Brain microvascular endothelial cell (primary cell): ENCODE measurements at regions not wholly inside any gene's neighbourhood (a gene's known extent, or its start where the extent isn't known, plus 50 kb on each side); places are given as distances from the start of the nearest gene placed in this dataset.
"Not testable (repeated sequence)": the region's sequence is repeated elsewhere in the genome, so short reads cannot be mapped to it uniquely, and the experiment has no call there.

ENCODE experiments used
- DNase-seq: peaks from one replicate; pipeline ENCODE4 v3.0.0-alpha.2; 2020
- H3K27ac ChIP-seq: fragments of 250-450 bp; sonication (Bioruptor Pico); 2 replicates; pipeline ENCODE4 v1.5.1; 2020; ENCODE audit warnings: mild to moderate bottlenecking, moderate library complexity
- H3K27me3 ChIP-seq: fragments of 250-450 bp; sonication (Bioruptor Pico); replicated peaks from 2 replicates; pipeline ENCODE4 v1.5.1; 2020; ENCODE audit warnings: mild to moderate bottlenecking
- H3K36me3 ChIP-seq: fragments of 250-450 bp; sonication (Bioruptor Pico); replicated peaks from 2 replicates; pipeline ENCODE4 v1.5.1; 2020; ENCODE audit warnings: mild to moderate bottlenecking
- H3K4me3 ChIP-seq: 2 replicates; pipeline ENCODE4 v1.5.1; 2011; ENCODE audit warnings: low read depth, mild to moderate bottlenecking, control low read depth, low read length, moderate library complexity
- in situ Hi-C: cut with HindIII; loops from 2 replicates; pipeline ENCODE4 v1.10.0; 2017; ENCODE audit warnings: low sequenced_read_pairs, low pct_ligation_motif_present

- H3K36me3 ChIP-seq, in situ Hi-C loops, DNase-seq, H3K27ac ChIP-seq, H3K4me3 ChIP-seq, H3K27me3 ChIP-seq: not testable (repeated sequence)
Observed at GRCh38 chr9:67175167-67175566, 182.8 kb upstream of the SPATA31A3 start.

DNA sequence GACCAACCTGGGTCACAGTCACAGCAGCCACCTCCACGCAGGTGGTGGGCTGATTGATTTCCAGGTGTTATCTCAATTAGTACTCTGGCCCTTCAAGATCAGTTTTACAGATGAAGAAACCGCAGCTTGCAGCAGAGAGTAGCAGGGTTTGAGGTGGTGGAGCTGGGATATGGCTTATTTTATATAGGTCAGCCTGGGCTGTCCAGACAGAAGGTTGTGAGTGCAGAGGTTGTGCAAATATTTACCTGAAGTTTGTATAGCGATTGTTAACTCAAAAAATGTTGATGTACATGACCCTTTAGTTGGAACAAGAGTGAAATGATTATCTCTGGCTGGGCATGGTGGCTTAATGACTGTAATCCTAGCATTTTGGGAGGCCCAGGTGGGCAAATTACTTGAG lies 179.4 kb upstream of the SPATA31A3 start:
- H3K27ac ChIP-seq, in situ Hi-C loops, DNase-seq, H3K4me3 ChIP-seq, H3K27me3 ChIP-seq, H3K36me3 ChIP-seq: not testable (repeated sequence)

DNA sequence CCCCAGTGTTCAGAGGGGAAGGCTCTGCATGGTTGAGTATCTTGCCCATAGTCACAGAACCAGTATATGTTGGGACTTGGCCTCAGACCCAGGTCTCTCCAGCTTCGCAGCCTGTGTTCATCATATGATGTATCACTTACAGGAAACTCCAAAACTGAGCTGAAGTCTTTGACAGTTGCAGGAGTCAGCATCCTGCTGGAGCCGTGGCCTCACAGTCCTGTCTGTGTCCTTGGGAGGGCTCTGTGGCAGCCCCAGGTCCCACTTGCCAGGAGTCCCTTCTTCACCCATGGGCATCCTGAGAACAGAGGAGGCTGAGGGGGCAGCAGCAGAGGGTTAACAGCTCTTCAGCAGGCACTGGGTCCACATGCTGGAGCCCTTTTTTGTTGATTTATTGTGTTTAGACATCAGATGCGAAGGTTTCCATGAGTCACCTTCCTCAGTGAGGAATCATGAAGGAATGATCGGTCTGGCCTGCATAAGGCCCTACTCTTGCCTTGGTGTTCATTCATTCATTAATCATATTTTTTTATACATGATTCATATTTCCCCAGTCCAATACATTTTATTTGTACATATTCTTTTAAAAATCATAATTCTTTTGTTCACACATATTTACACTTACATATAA lies 176.3 kb upstream of the SPATA31A3 start:
- H3K36me3 ChIP-seq, H3K27ac ChIP-seq, H3K27me3 ChIP-seq, H3K4me3 ChIP-seq, in situ Hi-C loops: not testable (repeated sequence)
- DNase-seq = peak; percentile 84

- H3K27me3 ChIP-seq, H3K36me3 ChIP-seq, in situ Hi-C loops, DNase-seq, H3K4me3 ChIP-seq, H3K27ac ChIP-seq: not testable (repeated sequence)
Observed at GRCh38 chr9:67166335-67166734, 174.0 kb upstream of the SPATA31A3 start.

DNA sequence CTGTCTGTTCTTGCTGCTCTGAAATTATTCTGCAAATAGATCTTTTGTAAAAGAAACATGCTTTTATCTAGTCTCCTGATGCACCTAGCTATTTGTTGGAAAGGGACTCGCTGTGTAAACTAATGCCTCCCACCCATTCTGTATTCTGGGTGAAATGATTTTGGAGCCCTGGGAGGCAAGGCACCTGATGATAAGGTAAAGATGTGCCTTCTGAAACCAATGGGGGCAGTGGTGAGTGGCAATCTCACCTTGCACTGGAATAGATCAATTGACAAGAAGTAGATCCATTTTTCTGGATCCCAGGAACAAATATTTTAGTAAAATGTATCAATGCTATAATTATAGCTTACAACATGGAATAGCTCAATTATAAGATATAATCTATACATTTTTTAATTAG lies 170.5 kb upstream of the SPATA31A3 start:
- DNase-seq, in situ Hi-C loops, H3K4me3 ChIP-seq, H3K27me3 ChIP-seq, H3K36me3 ChIP-seq, H3K27ac ChIP-seq: not testable (repeated sequence)

GRCh38 chr9:67155218-67155617 lies 162.9 kb upstream of the SPATA31A3 start:
- DNase-seq, H3K4me3 ChIP-seq, H3K27ac ChIP-seq, in situ Hi-C loops, H3K27me3 ChIP-seq, H3K36me3 ChIP-seq: not testable (repeated sequence)

DNA sequence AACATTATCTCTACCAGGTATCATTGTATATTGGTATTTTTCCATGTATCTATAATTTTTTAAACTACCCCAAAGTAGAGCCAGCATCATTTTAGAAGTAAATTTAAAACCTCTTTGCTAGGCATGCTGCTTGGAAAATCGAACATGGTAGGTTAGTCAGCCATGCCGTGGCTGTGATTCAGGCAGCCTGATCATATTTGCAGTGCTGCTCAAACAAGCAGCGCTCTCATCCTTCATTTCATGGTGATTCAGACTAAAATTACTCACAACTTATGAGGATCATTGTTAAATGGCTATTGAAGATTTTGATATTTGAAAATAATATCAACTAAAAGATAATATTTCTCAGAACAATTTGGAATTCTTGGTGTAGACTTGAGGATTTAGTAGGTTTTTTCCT lies 161.2 kb upstream of the SPATA31A3 start:
- H3K27me3 ChIP-seq, H3K36me3 ChIP-seq, DNase-seq, H3K4me3 ChIP-seq, H3K27ac ChIP-seq, in situ Hi-C loops: not testable (repeated sequence)

- in situ Hi-C loops, H3K4me3 ChIP-seq, DNase-seq: not testable (repeated sequence)
Observed at GRCh38 chr9:67142392-67143107, 150.2 kb upstream of the SPATA31A3 start.

DNA sequence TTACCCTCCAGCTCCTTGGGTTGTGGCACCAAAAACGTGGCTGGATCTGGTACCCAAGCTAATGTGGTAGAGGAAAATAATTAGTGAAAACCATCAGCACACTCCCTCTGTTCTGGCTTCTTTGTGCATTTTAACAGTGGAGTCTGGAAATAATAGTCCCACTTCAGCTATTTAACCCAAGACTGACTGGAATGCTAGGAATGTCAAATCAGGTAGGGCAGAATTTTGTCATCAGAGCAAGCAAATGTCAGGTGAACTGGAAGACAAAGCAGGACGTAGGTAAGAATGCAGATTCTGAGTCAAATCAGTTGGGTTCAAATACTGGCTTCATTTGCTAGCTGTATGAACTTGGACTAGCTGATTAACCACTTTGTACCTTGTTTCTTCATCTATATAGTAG lies 144.0 kb upstream of the SPATA31A3 start:
- H3K27ac ChIP-seq, in situ Hi-C loops, H3K36me3 ChIP-seq, H3K4me3 ChIP-seq, DNase-seq, H3K27me3 ChIP-seq: not testable (repeated sequence)

More at GRCh38 chr9:67142392-67143107, 150.2 kb upstream of the SPATA31A3 start:
- H3K36me3 ChIP-seq, H3K27ac ChIP-seq, H3K27me3 ChIP-seq: not testable (repeated sequence)

DNA sequence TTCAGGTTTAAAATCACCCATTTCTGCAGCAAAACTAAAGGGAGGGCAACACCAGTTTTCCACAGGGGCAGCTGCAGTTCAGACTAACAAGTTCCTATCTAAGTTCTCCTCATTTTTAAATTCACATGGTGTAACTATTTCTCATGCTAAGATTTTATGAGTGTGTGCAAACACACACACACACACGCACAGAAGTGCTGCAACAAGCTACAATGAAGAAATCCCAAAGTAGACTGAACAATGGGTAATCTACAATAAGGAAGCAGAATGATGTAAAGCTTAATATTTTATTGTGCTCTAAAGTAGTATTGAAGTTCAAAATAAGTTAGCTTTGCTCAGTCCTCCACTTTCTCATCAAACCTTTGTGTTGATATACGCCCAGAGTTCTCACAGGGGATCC lies 140.8 kb upstream of the SPATA31A3 start:
- in situ Hi-C loops, H3K4me3 ChIP-seq, H3K36me3 ChIP-seq, H3K27ac ChIP-seq, DNase-seq, H3K27me3 ChIP-seq: not testable (repeated sequence)

DNA sequence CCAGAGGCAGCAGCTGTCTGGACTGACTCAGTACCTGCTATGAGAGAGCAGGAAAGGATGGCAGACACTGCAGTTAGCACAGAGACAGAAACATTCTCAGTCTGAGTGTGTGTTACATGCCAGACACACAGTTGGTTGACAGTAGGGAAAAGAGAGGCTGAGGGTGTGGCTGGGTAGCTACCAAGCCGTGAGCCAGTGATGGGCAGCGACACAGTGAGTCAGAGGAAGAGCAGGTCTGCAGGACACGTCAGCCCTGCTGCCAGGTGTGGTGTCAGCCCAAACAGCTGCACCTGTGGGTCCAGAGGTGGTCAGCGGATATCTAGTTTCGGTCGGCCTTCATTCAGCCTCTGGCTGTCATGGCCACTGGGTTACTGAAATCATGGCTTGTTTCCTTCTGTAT lies 124.4 kb upstream of the SPATA31A3 start:
- H3K36me3 ChIP-seq, H3K4me3 ChIP-seq, in situ Hi-C loops, H3K27ac ChIP-seq, H3K27me3 ChIP-seq: not testable (repeated sequence)
- peak; percentile 12 for DNase-seq

DNA sequence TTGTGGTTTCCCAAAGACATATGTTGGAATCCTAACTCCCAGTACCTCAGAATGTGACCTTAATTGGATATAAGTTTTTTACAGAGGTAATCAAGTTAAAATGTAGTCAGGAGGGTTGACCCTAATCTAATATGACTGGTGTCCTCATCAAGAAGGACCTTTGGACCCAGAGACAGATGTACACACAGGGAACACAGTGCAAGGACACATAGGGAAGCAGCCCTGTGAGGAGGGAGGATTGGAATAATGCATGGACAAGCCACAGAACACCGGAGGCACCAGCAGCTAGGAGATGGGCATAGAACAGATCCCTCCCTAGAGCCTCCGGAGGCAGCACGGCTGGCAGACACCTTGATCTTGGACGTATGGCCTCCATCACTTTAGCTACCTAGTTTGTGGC lies 119.8 kb upstream of the SPATA31A3 start:
- DNase-seq, H3K4me3 ChIP-seq, in situ Hi-C loops, H3K27ac ChIP-seq, H3K36me3 ChIP-seq, H3K27me3 ChIP-seq: not testable (repeated sequence)

GRCh38 chr9:67111733-67112132 lies 119.4 kb upstream of the SPATA31A3 start:
- H3K36me3 ChIP-seq, H3K4me3 ChIP-seq, H3K27me3 ChIP-seq, DNase-seq, H3K27ac ChIP-seq, in situ Hi-C loops: not testable (repeated sequence)

DNA sequence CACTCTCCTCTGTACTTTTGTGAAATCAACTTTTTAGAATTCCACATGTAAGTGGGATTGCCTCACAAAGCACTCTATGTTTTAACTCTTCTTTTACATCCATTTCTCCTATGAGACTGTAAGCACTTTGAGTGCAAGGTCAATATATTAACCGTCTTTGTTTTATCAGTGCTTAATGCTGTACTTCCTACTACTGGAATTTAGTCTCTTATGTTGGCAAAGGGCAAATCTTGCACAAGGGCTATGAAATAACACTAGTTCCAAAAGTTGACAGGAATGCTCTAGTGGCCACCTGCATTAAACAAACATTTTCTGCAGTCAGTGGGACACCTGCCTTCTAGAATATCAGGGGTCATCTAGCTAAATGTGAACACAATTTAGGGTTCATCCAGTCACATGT lies 117.5 kb upstream of the SPATA31A3 start:
- in situ Hi-C loops, H3K36me3 ChIP-seq, H3K27ac ChIP-seq, H3K27me3 ChIP-seq, H3K4me3 ChIP-seq, DNase-seq: not testable (repeated sequence)

DNA sequence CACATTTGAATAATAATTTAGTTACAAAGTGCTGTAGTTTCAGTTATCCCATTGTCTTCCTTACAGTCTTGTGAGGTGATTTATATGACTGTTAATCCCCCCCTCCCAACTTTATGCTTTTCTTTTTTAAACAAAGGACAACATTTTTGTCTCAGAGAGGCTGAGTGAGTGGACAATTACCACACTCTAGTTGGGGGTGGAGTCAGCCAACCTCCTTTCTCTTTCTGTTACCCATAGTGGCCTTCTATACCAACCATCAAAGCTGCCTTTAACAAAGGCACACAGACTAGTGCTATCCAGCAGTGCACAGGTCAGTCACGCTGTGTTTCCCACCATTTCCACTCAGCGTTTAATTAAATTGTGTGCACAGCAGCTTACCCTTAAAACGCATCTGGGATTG lies 114.3 kb upstream of the SPATA31A3 start:
- in situ Hi-C loops, H3K27me3 ChIP-seq, H3K27ac ChIP-seq, H3K36me3 ChIP-seq, H3K4me3 ChIP-seq, DNase-seq: not testable (repeated sequence)
